ES-I3 (cell line): ENCODE measurements at regions not wholly inside any gene's neighbourhood (a gene's known extent, or its start where the extent isn't known, plus 50 kb on each side); places are given as distances from the start of the nearest gene placed in this dataset.
"Not testable (repeated sequence)": the region's sequence is repeated elsewhere in the genome, so short reads cannot be mapped to it uniquely, and the experiment has no call there.

Experiments
- H3K36me3 ChIP-seq: 2 replicates; pipeline ENCODE4 v1.6.1; 2013; ENCODE audit warnings: mild to moderate bottlenecking, low read length, control low read depth, moderate library complexity; ENCODE audit not compliant: insufficient read depth
- H3K4me1 ChIP-seq: 2 replicates; pipeline ENCODE4 v1.6.1; 2013; ENCODE audit warnings: mild to moderate bottlenecking, control low read depth, low read length; ENCODE audit not compliant: insufficient read depth
- H3K9ac ChIP-seq: 2 replicates; pipeline ENCODE4 v1.6.1; 2013; ENCODE audit warnings: low read depth, mild to moderate bottlenecking, low read length, moderate library complexity
- H3K9me3 ChIP-seq: 2 replicates; pipeline ENCODE4 v1.6.1; 2013; ENCODE audit warnings: mild to moderate bottlenecking, low read length, moderate library complexity; ENCODE audit not compliant: control insufficient read depth, insufficient read depth

- Histone ChIP-seq H3K9me3 (no peaks in the 10 kb centered on the region), H3K9ac (no peak overlapping the region), H3K36me3 (no peaks in the 10 kb centered on the region), H3K4me1 (no peaks in the 10 kb centered on the region; the same call in 1 of the 2 replicates)
Observed at GRCh38 chr5:91472631-91473030, 89.5 kb upstream of the ARRDC3 start.

DNA sequence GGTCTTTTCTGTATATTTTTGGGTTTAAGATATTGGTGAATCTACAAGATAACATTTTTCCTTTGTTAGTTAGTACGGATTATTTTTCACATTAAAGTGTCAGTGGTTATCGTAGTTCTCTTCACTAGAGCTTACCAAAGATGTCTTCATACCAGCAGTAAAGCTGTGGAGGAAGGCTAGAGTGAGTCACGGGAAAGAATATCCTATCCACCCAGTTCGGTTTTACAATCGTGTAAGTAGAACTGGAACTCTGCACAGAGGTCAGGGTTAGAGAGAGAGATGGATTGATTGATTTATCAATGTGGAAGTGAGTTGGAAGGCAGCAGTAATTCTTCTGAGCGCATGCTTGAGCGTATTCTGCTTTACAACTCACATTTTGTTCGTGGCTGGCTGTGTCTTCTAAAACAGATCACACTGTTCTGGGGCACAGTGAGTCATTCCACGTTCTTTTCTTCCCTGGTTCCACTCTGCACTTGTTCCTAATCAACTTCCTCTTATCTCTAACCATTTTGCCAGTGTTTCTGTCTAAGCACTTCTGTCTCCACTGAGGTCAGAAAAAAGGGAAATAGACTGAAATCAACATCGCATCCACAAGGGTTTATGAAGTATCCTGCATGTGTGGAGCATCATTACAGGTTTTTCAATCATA, 86.5 kb upstream of the ARRDC3 start:
- no peak overlapping the region for H3K9ac ChIP-seq
- H3K36me3 ChIP-seq = no peaks in the 10 kb centered on the region
- H3K9me3 ChIP-seq = no peaks in the 10 kb centered on the region
- H3K4me1 ChIP-seq = no peaks in the 10 kb centered on the region; the same call in 1 of the 2 replicates

GRCh38 chr5:91468651-91469422, 85.7 kb upstream of the ARRDC3 start:
- H3K36me3 ChIP-seq = no peaks in the 10 kb centered on the region
- no peak overlapping the region for H3K9ac ChIP-seq
- H3K4me1 ChIP-seq = no peaks in the 10 kb centered on the region; the same call in 1 of the 2 replicates
- H3K9me3 ChIP-seq = no peaks in the 10 kb centered on the region

DNA sequence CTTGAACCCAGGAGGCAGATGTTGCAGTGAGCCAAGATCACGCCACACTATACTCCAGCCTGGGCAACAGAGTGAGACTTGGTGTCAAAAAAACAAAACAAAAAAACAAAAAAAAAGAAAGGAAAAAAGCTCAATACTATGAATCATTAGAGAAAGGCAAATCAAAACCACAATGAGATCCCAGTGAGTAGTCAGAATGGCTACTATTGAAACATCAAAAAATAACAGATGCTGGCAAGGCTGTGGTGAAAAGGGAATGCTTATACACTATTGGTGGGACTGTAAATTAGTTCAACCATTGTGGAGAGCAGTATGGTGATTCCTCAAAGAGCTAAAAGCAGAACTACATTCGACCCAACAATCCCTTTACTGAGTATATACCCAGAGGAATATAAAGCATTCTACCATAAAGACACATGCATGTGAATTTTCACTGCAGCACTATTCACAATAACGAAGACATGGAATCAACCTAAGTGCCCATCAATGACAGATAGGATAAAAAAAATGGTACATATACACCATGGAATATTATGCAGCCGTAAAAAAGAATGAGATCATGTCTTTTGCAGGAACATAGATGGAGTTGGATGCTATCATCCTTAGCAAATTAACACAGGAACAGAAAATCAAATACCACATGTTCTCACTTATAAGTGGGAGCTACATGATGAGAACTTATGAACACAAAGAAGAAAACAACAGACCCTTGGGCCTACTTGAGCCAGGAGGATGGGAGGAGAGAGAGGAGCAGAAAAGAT, 81.9 kb upstream of the ARRDC3 start:
- no peaks in the 10 kb centered on the region for H3K36me3 ChIP-seq
- no peaks in the 10 kb centered on the region; the same call in 1 of the 2 replicates for H3K4me1 ChIP-seq
- no peaks in the 10 kb centered on the region for H3K9me3 ChIP-seq
- no peak overlapping the region for H3K9ac ChIP-seq

GRCh38 chr5:91457681-91458058, 74.6 kb upstream of the ARRDC3 start:
- Histone ChIP-seq H3K9me3 (peaks cover 3% of the 10 kb centered on the region; the same call in 1 of the 2 replicates), H3K36me3 (no peaks in the 10 kb centered on the region), H3K4me1 (peaks cover 18% of the 10 kb centered on the region; the same call in 1 of the 2 replicates), H3K9ac (no peak overlapping the region)

DNA sequence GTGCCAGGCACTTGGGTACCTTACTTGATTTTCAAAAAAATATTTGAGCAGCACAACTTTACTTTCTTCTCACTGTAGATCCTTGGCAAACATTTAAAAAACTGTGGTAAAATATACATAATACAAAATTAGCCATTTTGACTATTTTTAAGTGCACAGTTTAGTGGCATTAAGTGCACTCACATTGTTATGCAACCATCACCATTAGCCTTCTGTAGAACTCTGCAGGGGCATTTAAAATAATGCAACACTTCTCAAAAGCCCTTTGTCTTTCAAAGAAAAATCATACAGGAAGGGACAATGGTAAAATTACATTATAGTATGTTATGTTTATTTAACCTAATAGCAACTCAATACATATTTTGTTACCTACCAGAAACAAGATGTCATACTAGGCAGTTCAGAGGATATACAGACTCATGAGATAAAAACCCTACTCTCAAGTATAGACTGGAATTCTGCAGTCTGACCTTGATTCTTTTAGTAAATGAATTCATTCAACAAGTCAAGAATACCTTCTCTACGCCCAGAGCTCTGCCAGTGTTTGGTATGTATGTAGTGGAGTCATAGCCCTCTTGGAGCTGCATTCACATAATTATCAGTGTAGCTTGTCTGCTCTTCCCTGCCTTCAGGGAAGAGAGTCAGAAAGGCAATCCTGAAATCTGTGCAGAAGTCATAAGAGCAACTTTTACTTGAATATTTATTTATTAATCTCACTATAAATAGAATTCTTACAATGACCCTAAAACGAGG, 74.0 kb upstream of the ARRDC3 start:
- Histone ChIP-seq H3K36me3 (no peaks in the 10 kb centered on the region), H3K9me3 (peaks cover 3% of the 10 kb centered on the region; the same call in 1 of the 2 replicates), H3K9ac (no peak overlapping the region), H3K4me1 (peaks cover 18% of the 10 kb centered on the region; the same call in 1 of the 2 replicates)

DNA sequence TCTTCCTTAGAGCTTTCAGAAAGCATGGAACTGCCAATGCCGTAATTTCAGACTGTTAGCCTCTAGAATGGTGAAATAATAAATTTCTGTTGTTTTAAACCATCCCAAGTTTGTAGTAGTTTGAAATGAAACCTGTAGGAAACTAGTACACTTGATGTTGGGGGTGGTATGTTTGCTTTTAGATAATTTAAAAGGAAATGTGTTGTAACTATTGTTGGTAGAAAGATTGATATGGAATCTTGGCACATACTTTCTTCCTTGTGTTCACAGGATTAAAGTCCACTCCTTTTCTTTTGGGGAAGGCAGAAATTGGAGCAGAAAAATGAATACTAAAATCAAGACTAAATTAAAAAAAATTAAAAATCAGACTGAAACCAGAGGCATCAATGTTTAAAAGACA, 66.0 kb upstream of the ARRDC3 start:
- no peak overlapping the region for H3K9ac ChIP-seq
- no peaks in the 10 kb centered on the region; the same call in 1 of the 2 replicates for H3K9me3 ChIP-seq
- H3K36me3 ChIP-seq = no peaks in the 10 kb centered on the region
- 0 out of 2 replicates have a peak, but pooled peaks cover under 1% of the 10 kb centered on the region for H3K4me1 ChIP-seq

DNA sequence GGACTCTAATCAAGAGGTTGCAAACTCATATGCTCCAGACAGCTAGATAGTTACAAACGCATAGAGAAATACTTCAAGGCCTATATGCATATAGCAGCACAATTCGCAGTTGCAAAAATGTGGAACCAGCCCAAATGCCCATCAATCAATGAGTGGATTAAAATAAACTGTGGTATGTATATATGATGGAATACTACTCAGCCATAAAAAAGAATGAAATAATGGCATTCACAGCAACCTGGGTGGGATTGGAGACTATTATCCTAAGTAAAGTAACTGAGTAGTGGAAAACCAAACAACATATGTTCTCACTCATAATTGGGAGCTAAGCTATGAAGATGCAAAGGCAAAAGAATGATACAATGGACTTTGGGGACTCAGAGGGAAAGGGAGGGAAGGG, 65.0 kb upstream of the ARRDC3 start:
- not testable (repeated sequence) for H3K4me1 ChIP-seq, H3K36me3 ChIP-seq, H3K9me3 ChIP-seq, H3K9ac ChIP-seq

DNA sequence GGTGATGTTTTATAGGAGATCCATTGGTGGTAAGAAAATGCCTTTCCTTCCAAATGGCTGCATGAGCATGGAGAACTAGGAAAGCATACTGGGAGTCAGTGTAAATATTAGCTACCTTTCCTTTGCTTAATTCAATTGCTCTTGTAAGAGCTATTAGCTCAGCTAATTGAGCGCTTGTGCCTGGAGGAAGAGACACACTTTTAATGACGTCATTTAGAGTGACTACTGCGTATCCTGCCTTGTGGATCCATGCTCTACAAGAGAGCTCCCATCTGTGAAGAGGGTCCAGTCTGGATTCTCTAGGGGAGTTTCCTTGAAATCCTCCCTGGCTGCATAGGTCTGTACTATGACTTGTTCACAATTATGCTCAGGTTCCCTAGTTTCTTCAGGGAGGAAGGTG, 63.8 kb upstream of the ARRDC3 start:
- H3K9ac ChIP-seq, H3K4me1 ChIP-seq, H3K36me3 ChIP-seq, H3K9me3 ChIP-seq: not testable (repeated sequence)

GRCh38 chr5:91443761-91444467, 60.8 kb upstream of the ARRDC3 start:
- no peak overlapping the region for H3K9ac ChIP-seq
- peaks cover 5% of the 10 kb centered on the region; the same call in 1 of the 2 replicates for H3K4me1 ChIP-seq
- no peaks in the 10 kb centered on the region; the same call in 1 of the 2 replicates for H3K9me3 ChIP-seq
- H3K36me3 ChIP-seq = no peaks in the 10 kb centered on the region

- no peak overlapping the region for H3K9ac ChIP-seq
- H3K4me1 ChIP-seq = peaks cover 5% of the 10 kb centered on the region; the same call in 1 of the 2 replicates
- H3K36me3 ChIP-seq = no peaks in the 10 kb centered on the region
- H3K9me3 ChIP-seq = no peaks in the 10 kb centered on the region; the same call in 1 of the 2 replicates
Observed at GRCh38 chr5:91443023-91443422, 59.9 kb upstream of the ARRDC3 start.

DNA sequence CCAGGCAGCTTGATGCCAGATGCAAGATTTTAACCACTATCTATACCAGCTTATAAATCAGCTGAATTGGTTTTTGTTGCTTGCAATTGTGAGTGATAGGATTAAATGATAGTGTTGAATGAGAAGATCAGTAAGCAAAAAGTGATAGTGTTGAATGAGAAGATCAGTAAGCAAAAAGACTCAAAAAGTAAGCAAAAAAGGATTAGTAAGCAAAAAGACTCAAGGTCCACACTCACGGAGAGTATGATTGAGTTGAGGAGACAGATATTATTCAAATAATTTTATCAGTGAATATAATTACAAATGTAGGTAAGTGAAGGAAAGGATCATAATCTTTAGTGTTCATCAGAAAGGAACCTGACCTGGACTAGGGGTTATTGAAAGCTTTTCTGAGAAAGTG, 58.0 kb upstream of the ARRDC3 start:
- no peaks in the 10 kb centered on the region for H3K36me3 ChIP-seq
- no peaks in the 10 kb centered on the region for H3K9me3 ChIP-seq

GRCh38 chr5:91438871-91439270, 55.8 kb upstream of the ARRDC3 start:
- Histone ChIP-seq H3K36me3 (no peaks in the 10 kb centered on the region), H3K4me1 (peaks cover 8% of the 10 kb centered on the region; the same call in 1 of the 2 replicates), H3K9me3 (no peaks in the 10 kb centered on the region), H3K9ac (no peak overlapping the region)

More for the DNA sequence above, 58.0 kb upstream of the ARRDC3 start:
- Histone ChIP-seq H3K4me1 (peaks cover 5% of the 10 kb centered on the region; the same call in 1 of the 2 replicates), H3K9ac (no peak overlapping the region)
